Stimulated activated CD8-positive, alpha-beta memory T cell treated with anti-CD3 and anti-CD28 coated beads, Interleukin-7, amount 100 ng/mL, for 4 hours (primary cell): ENCODE measurements at regions not wholly inside any gene's neighbourhood (a gene's known extent, or its start where the extent isn't known, plus 50 kb on each side); places are given as distances from the start of the nearest gene placed in this dataset.
"Not testable (repeated sequence)": the region's sequence is repeated elsewhere in the genome, so short reads cannot be mapped to it uniquely, and the experiment has no call there.

Source experiments
- DNase-seq, 2 donors: peaks; one replicate each; pipeline ENCODE4 v3.0.0-alpha.2; 2020; ENCODE audit warnings: low read depth in 2 of 2

GRCh38 chr1:148679050-148679786, 69.4 kb upstream of the NUDT4B start:
- peak in 1 of 2 donors; percentile 17 for DNase-seq

- DNase-seq = not testable (repeated sequence)
These were observed 68.7 kb upstream of the NUDT4B start for GRCh38 chr1:148679787-148680326.

- not testable (repeated sequence) for DNase-seq
These were observed 61.8 kb upstream of the NUDT4B start for GRCh38 chr1:148686735-148687134.

- DNase-seq = not testable (repeated sequence)
These were observed 61.2 kb upstream of the NUDT4B start for GRCh38 chr1:148687376-148687775.
